Ishikawa (cell line): ENCODE measurements at regions not wholly inside any gene's neighbourhood (a gene's known extent, or its start where the extent isn't known, plus 50 kb on each side); places are given as distances from the start of the nearest gene placed in this dataset.

ENCODE experiments used
- CEBPB ChIP-seq: IDR thresholded peaks from 2 replicates; pipeline ENCODE4 v1.6.1; 2012
- CREB1 ChIP-seq: IDR thresholded peaks from 2 replicates; pipeline ENCODE4 v1.6.1; 2012; ENCODE audit warnings: low read depth
- EGR1 ChIP-seq: IDR thresholded peaks from 2 replicates; pipeline ENCODE4 v1.6.1; 2012
- EP300 ChIP-seq: IDR thresholded peaks from 2 replicates; pipeline ENCODE4 v1.6.1; 2012; ENCODE audit warnings: borderline replicate concordance
- FOXM1 ChIP-seq: IDR thresholded peaks from 2 replicates; pipeline ENCODE4 v1.6.1; 2012; ENCODE audit warnings: low read depth, borderline replicate concordance
- NFIC ChIP-seq: IDR thresholded peaks from 2 replicates; pipeline ENCODE4 v1.6.1; 2012
- RAD21 ChIP-seq: IDR thresholded peaks from 2 replicates; pipeline ENCODE4 v1.6.1; 2012; ENCODE audit warnings: low read depth
- TAF1 ChIP-seq: IDR thresholded peaks from 2 replicates; pipeline ENCODE4 v1.6.1; 2012; ENCODE audit warnings: low read depth, mild to moderate bottlenecking
- TCF12 ChIP-seq: IDR thresholded peaks from 2 replicates; pipeline ENCODE4 v1.6.1; 2012; ENCODE audit warnings: low read depth
- TEAD4 ChIP-seq: IDR thresholded peaks from 2 replicates; pipeline ENCODE4 v1.6.1; 2012
- YY1 ChIP-seq: IDR thresholded peaks from 2 replicates; pipeline ENCODE4 v1.6.1; 2012; ENCODE audit warnings: low read depth
- ZBTB7A ChIP-seq: IDR thresholded peaks from 2 replicates; pipeline ENCODE4 v1.6.1; 2012; ENCODE audit warnings: low read depth
- TF ChIP-seq, protein P1 (sequence below): IDR thresholded peaks from 2 replicates; pipeline ENCODE4 v1.6.1; 2012; ENCODE audit warnings: low read depth, mild to moderate bottlenecking
- TF ChIP-seq, protein P2 (sequence below): IDR thresholded peaks from 2 replicates; pipeline ENCODE4 v1.6.1; 2012
- TF ChIP-seq, protein P3 (sequence below): IDR thresholded peaks from 2 replicates; pipeline ENCODE4 v1.6.1; 2012

DNA sequence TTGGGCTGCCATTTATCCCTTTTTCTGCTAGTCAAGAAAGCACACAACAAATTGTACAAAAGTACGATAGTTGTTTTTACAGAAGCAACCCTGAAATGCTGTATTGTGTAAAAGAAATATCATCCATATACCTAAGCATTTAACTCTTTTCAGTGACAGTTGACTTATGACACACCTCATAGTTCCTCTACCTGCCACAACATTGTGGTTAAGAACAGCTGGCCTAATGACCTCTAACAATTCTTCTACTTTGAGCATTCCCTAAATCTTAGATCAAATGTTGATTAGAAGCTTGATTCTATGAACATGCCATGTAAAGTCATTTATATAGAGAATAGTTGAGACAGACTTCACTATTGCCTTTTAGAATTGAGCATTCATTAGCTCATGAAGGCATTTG, 165.9 kb upstream of the SETBP1 start:
- TF ChIP-seq TEAD4 (no peak), TCF12 (no peak), RAD21 (no peak), EP300 (no peak), CREB1 (no peak), YY1 (no peak), NFIC (no peak), EGR1 (no peak), TAF1 (no peak), CEBPB (no peak), ZBTB7A (no peak), FOXM1 (no peak)
- TF ChIP-seq, protein P1, sequence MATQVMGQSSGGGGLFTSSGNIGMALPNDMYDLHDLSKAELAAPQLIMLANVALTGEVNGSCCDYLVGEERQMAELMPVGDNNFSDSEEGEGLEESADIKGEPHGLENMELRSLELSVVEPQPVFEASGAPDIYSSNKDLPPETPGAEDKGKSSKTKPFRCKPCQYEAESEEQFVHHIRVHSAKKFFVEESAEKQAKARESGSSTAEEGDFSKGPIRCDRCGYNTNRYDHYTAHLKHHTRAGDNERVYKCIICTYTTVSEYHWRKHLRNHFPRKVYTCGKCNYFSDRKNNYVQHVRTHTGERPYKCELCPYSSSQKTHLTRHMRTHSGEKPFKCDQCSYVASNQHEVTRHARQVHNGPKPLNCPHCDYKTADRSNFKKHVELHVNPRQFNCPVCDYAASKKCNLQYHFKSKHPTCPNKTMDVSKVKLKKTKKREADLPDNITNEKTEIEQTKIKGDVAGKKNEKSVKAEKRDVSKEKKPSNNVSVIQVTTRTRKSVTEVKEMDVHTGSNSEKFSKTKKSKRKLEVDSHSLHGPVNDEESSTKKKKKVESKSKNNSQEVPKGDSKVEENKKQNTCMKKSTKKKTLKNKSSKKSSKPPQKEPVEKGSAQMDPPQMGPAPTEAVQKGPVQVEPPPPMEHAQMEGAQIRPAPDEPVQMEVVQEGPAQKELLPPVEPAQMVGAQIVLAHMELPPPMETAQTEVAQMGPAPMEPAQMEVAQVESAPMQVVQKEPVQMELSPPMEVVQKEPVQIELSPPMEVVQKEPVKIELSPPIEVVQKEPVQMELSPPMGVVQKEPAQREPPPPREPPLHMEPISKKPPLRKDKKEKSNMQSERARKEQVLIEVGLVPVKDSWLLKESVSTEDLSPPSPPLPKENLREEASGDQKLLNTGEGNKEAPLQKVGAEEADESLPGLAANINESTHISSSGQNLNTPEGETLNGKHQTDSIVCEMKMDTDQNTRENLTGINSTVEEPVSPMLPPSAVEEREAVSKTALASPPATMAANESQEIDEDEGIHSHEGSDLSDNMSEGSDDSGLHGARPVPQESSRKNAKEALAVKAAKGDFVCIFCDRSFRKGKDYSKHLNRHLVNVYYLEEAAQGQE, result no peak
- TF ChIP-seq, protein P2, sequence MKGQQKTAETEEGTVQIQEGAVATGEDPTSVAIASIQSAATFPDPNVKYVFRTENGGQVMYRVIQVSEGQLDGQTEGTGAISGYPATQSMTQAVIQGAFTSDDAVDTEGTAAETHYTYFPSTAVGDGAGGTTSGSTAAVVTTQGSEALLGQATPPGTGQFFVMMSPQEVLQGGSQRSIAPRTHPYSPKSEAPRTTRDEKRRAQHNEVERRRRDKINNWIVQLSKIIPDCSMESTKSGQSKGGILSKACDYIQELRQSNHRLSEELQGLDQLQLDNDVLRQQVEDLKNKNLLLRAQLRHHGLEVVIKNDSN, result no peak
- TF ChIP-seq, protein P3, sequence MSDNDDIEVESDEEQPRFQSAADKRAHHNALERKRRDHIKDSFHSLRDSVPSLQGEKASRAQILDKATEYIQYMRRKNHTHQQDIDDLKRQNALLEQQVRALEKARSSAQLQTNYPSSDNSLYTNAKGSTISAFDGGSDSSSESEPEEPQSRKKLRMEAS, result no peak

DNA sequence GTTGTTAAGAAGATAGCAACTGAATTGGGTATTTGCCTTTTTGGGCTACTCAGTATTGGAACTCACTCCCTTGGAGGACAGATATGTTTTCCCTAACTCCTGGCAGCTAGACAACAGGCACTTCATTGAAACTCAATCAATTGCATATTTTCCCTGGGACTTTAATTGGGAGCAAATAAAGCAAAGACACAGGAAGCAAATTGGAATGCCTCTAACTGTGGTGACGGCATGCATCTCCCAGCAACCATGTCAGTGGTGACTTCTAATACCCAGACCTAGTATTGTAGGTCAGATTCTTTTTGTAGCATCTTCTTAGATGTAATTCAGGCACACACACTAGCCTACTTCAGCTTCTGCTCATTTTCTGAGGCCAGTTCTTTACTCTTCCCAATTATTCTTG, 164.2 kb upstream of the SETBP1 start:
- TF ChIP-seq ZBTB7A (no peak), NFIC (no peak)
- TF ChIP-seq, protein P2, result no peak

DNA sequence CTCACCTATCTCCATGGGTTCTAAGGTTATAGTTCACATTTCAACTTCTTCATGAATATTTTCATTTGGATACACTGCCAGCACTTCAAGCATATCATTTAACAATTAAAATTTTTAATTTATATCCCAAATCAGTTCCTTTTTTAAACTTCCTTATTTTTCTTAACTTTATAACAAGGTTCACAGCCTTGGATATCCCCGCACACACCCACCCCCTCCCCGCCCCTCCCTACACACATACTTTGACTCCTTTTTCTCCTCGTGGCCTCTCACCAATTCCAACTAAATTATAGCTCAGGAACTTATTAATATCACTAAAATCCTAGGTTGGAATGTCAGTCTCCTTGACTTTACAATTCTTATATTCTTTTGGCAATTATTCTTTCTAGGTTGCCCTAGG, 163.6 kb upstream of the SETBP1 start:
- no peak for TF ChIP-seq EGR1
- TF ChIP-seq CEBPB, result no peak
- TF ChIP-seq YY1, result no peak
- TF ChIP-seq CREB1, result no peak
- no peak for TF ChIP-seq TCF12
- TF ChIP-seq, protein P3, result no peak
- TF ChIP-seq TEAD4, result no peak
- TF ChIP-seq RAD21, result no peak
- TF ChIP-seq FOXM1, result no peak
- no peak for TF ChIP-seq EP300
- TF ChIP-seq, protein P1, result no peak
- TF ChIP-seq, protein P2, result no peak

DNA sequence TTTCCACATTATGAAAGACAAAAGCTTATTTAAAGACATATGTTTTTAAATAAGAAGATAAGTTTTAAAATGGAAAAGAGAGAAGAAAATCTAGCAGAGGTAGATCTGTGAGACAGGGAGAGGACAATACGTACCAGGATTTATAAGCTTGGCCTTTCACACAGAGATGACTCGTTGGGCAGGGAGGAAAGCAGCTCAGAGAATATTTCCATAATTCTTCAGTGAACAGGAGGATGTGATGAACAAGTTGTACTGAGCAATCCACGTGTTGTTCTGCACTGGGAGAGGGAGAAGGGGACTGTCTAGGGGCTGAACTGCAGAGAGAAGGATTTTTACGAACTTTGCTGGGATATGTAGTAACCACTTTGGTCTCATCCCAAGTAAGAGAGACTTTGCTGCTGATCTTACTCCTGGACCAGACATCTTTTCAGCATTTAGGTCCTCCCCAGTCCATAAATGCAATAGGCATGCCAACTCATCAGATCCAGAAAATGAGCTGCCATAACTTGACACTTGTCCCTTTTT, 162.5 kb upstream of the SETBP1 start:
- TF ChIP-seq, protein P2, result no peak
- TF ChIP-seq YY1 (no peak), CEBPB (no peak), FOXM1 (no peak), EGR1 (no peak), TAF1 (no peak)
- TF ChIP-seq, protein P1, result no peak
